ENCODE measurements at regions not wholly inside any gene's neighbourhood (a gene's known extent, or its start where the extent isn't known, plus 50 kb on each side); places are given as distances from the start of the nearest gene placed in this dataset.

GRCh38 chr2:121837591-121837990 is 82.1 kb downstream of the TSN start:
- TF ChIP-seq CTCF (IDR thresholded peaks at IDR 0.05) = no peak
- no peak for TF ChIP-seq POLR2A (IDR thresholded peaks at IDR 0.05)

Data from ovary (tissue), 3 donors.